ENCODE measurements at regions not wholly inside any gene's neighbourhood (a gene's known extent, or its start where the extent isn't known, plus 50 kb on each side); places are given as distances from the start of the nearest gene placed in this dataset.
A peak's percentile ranks its signal among the peaks of the same experiment; 100 is the strongest.

DNA sequence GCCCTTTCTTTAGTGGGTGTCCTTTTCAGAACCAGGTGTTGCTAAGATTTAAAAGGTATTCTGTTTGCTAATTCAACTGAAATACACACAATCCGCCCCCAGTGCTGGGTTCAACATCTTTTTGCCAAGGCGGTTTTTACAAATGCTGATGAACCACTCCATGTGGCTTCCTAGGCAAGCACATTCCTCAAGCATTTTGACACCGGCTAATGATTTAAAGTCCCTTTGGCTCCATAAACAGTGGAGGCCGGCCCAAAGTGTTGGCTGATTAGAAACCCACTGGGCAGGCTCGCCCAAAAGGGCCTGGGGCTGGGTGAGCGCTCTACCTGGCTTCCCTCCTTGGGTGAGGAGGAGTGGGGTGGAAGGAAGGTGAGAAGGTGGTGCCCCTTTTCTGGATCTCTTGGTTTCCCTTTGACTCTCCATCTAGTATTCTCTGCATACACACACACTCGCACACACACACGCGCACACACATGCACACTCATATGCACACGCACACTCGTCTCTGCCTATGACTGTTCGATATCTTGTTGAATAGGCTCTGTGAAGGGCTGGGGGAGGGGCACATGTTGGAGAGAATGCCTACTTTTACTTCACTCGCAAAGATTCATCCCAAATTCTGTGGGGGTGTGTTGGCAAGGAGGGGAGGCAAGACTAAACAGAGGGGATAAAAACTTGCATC, 66.7 kb upstream of the ARMC2 start:
- TF ChIP-seq, protein P1, sequence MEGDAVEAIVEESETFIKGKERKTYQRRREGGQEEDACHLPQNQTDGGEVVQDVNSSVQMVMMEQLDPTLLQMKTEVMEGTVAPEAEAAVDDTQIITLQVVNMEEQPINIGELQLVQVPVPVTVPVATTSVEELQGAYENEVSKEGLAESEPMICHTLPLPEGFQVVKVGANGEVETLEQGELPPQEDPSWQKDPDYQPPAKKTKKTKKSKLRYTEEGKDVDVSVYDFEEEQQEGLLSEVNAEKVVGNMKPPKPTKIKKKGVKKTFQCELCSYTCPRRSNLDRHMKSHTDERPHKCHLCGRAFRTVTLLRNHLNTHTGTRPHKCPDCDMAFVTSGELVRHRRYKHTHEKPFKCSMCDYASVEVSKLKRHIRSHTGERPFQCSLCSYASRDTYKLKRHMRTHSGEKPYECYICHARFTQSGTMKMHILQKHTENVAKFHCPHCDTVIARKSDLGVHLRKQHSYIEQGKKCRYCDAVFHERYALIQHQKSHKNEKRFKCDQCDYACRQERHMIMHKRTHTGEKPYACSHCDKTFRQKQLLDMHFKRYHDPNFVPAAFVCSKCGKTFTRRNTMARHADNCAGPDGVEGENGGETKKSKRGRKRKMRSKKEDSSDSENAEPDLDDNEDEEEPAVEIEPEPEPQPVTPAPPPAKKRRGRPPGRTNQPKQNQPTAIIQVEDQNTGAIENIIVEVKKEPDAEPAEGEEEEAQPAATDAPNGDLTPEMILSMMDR (IDR thresholded peaks at IDR 0.05; ENCODE audit: low read depth, low read length), result no peak
- peaks cover 82% of the 10 kb centered on the region for H3K27me3 ChIP-seq
- no peaks in the 10 kb centered on the region for H3K4me1 ChIP-seq (ENCODE audit: low read depth)
- H3K36me3 ChIP-seq, result no peaks in the 10 kb centered on the region
- no peaks in the 10 kb centered on the region for H3K9me3 ChIP-seq (ENCODE audit: low read depth)
- DNase-seq (ENCODE audit: low read depth in 1 of 2, low spot score in 1 of 2), result no peak
- peak overlapping the region; percentile 48 for H3K4me3 ChIP-seq
- no peak overlapping the region for H3K27ac ChIP-seq

DNA sequence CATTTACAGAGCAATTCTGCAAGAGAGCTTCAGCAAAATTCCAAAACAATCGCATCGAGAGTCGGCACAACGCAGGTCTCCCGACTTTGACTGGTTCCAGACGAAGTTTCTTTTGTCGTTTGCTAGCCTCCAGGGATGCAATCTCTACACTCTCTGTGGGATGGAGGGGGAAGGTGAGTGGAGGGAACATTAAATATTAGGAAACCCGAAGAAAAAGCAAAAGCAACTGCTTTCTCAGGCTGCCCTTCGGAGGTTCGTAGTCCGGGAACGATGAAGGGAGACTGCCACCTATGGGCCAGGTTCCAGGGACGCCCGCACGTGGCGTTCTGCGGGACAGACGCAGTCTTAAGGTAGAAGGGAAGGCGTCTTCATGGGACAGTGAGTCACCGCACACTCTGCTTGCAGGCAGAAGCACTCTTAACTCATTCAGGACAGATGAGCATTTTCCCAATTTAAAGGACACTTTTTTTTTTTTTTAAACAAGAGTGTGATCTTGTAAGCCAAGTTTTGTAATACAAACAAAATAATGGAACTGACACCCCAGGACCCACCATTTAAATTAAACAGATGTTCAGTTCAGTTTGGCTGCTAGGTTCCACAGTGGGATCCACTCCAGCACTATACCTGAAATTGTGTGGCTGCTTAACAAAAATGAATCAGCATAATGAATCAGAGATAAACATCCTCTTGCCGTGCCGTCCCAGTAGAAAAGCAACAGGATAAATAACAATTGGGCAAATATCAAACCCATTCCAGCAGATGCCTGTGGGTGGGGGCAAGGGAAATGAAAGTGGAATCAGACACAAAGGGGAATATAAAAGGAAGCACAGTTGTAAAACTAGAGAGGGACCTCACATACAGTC, 65.8 kb upstream of the ARMC2 start:
- H3K36me3 ChIP-seq, result no peaks in the 10 kb centered on the region
- H3K4me1 ChIP-seq (ENCODE audit: low read depth), result no peaks in the 10 kb centered on the region
- TF ChIP-seq, protein P1 (IDR thresholded peaks at IDR 0.05; ENCODE audit: low read depth, low read length), result peak; percentile 85
- DNase-seq (ENCODE audit: low read depth in 1 of 2, low spot score in 1 of 2), result peak; percentile 73 to 85
- H3K27ac ChIP-seq, result no peak overlapping the region
- H3K27me3 ChIP-seq, result peaks cover 81% of the 10 kb centered on the region
- H3K9me3 ChIP-seq (ENCODE audit: low read depth), result no peaks in the 10 kb centered on the region
- peak overlapping the region; percentile 48 for H3K4me3 ChIP-seq

DNA sequence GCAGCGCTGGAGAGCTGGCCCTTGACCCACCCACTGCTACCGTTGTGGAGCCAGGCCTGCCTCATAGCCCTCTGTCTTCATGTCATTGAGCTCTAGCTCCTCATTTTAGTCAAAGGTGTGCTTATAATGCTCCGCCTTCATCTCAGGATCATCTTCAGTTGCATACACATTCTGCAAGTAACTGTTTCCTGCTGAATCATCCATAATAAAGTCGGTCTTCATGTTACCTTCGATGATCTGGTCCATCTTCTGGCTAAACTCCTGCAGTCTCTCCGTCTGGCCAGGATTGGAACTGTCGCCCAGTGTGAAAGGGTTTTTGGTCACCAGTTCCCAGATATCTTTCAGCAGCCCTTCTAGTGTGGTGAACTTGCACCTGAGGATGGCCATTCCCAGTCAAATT, 62.6 kb upstream of the ARMC2 start:
- peaks cover 55% of the 10 kb centered on the region for H3K27me3 ChIP-seq
- H3K4me3 ChIP-seq, result no peak overlapping the region
- no peak overlapping the region for H3K27ac ChIP-seq
- TF ChIP-seq, protein P1 (IDR thresholded peaks at IDR 0.05; ENCODE audit: low read depth, low read length), result no peak
- H3K36me3 ChIP-seq, result no peaks in the 10 kb centered on the region
- no peak for DNase-seq (ENCODE audit: low read depth in 1 of 2, low spot score in 1 of 2)
- no peaks in the 10 kb centered on the region for H3K4me1 ChIP-seq (ENCODE audit: low read depth)
- H3K9me3 ChIP-seq (ENCODE audit: low read depth), result no peaks in the 10 kb centered on the region

DNA sequence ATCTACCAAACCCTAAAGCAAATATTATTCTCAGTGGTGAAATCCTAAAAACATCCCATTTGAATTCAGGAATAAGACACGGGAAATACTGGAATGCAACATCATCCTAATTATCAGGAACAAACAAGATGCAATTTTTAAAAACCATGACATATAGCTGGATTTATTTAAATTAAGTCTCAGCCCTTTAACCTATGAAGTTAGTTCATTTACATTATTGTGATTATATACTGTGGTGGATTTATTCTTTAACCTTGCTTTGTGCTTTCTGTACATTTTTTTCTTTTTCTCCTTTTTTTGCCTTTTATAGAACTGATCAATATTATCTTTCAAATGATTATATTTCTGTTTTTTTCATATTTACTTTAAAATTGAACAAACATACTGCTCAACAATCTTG, 59.8 kb upstream of the ARMC2 start:
- TF ChIP-seq, protein P1 (IDR thresholded peaks at IDR 0.05; ENCODE audit: low read depth, low read length), result no peak
- peaks cover 32% of the 10 kb centered on the region for H3K27me3 ChIP-seq

DNA sequence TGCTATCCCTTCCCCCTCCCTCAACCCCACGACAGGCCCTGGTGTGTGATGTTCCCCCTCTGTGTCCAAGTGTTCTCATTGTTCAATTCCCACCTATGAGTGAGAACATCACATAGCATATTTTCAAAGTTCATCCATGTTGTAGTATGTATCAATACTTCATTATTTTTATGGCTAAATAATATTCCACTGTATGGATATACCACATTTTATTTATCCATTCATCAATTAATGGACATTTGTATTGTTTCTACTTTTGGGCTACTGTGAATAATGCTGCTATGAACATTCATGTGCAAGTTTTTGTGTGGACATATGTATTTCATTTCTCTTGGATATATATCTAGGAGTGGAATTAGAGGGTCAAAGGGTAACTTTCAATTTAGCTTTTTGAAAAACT, 58.7 kb upstream of the ARMC2 start:
- no peak overlapping the region for H3K4me3 ChIP-seq
- no peaks in the 10 kb centered on the region for H3K4me1 ChIP-seq (ENCODE audit: low read depth)
- H3K27ac ChIP-seq, result no peak overlapping the region
- DNase-seq (ENCODE audit: low read depth in 1 of 2, low spot score in 1 of 2), result no peak
- no peaks in the 10 kb centered on the region for H3K9me3 ChIP-seq (ENCODE audit: low read depth)
- H3K27me3 ChIP-seq, result peaks cover 22% of the 10 kb centered on the region
- TF ChIP-seq, protein P1 (IDR thresholded peaks at IDR 0.05; ENCODE audit: low read depth, low read length), result no peak
- no peaks in the 10 kb centered on the region for H3K36me3 ChIP-seq

More for the DNA sequence above, 59.8 kb upstream of the ARMC2 start:
- DNase-seq (ENCODE audit: low read depth in 1 of 2, low spot score in 1 of 2), result no peak
- H3K4me1 ChIP-seq (ENCODE audit: low read depth), result no peaks in the 10 kb centered on the region
- no peak overlapping the region for H3K27ac ChIP-seq
- no peak overlapping the region for H3K4me3 ChIP-seq
- H3K9me3 ChIP-seq (ENCODE audit: low read depth), result no peaks in the 10 kb centered on the region
- H3K36me3 ChIP-seq, result no peaks in the 10 kb centered on the region

Data from cardiac muscle cell (in vitro differentiated cells and primary cell).